Stomach (tissue), 8 donors: ENCODE measurements at regions not wholly inside any gene's neighbourhood (a gene's known extent, or its start where the extent isn't known, plus 50 kb on each side); places are given as distances from the start of the nearest gene placed in this dataset.
A peak's percentile ranks its signal among the peaks of the same experiment; 100 is the strongest.

Source experiments
- DNase-seq, 2 donors: peaks; one replicate each; pipeline versions ENCODE4 v3.0.0 to v3.0.0-alpha.2; 2013 to 2019
- H3K27ac ChIP-seq, 5 donors: fragments of 200-600 bp in 4 of 5; sonication (generic) in 4 of 5; one replicate each; pipeline ENCODE4 v1.5.1; 2013 to 2019; ENCODE audit warnings: mild to moderate bottlenecking in 1 of 5, moderate library complexity in 1 of 5
- H3K27me3 ChIP-seq, 3 donors: fragments of 200-600 bp; sonication (generic); one replicate each; pipeline ENCODE4 v1.5.1; 2017 to 2019; ENCODE audit warnings: mixed run types in 1 of 3
- H3K36me3 ChIP-seq, 4 donors: fragments of 200-600 bp; sonication (generic); 1 replicate in 3 of 4; 2 replicates in 1 of 4; pipeline ENCODE4 v1.5.1; 2016 to 2019
- H3K4me1 ChIP-seq, 4 donors: fragments of 200-600 bp; sonication (generic); one replicate each; pipeline ENCODE4 v1.5.1; 2016 to 2019
- H3K4me3 ChIP-seq, 4 donors: fragments of 200-600 bp; sonication (generic) in 3 of 4; one replicate each; pipeline ENCODE4 v1.5.1; 2016 to 2019; ENCODE audit warnings: mild to moderate bottlenecking in 1 of 4
- H3K9me3 ChIP-seq, 4 donors: fragments of 200-600 bp; sonication (generic); one replicate each; pipeline ENCODE4 v1.5.1; 2016 to 2019
- CTCF ChIP-seq, 7 experiments: fragments of 450-650 bp in 4 of 7; fragments of 200-600 bp in 3 of 7; sonication (generic) in 3 of 7; IDR thresholded peaks; one replicate each; pipeline ENCODE4 v1.5.1; 2016 to 2019; ENCODE audit warnings: antibody characterized with exemption in 7 of 7, control low read depth in 2 of 7, mild to moderate bottlenecking in 1 of 7
- EP300 ChIP-seq: sonication (generic); formaldehyde crosslinking; IDR thresholded peaks from one replicate; pipeline ENCODE4 v1.6.1; 2017; ENCODE audit warnings: antibody characterized with exemption
- POLR2A ChIP-seq, 4 donors: fragments of 450-650 bp; IDR thresholded peaks; one replicate each; pipeline ENCODE4 v1.6.1; 2016; ENCODE audit warnings: antibody characterized with exemption in 4 of 4, control low read depth in 2 of 4, mild to moderate bottlenecking in 1 of 4, moderate library complexity in 1 of 4
- POLR2AphosphoS5 ChIP-seq, 3 donors: sonication (generic); formaldehyde crosslinking; IDR thresholded peaks; one replicate each; pipeline ENCODE4 v1.6.1; 2016; ENCODE audit warnings: antibody characterized with exemption in 3 of 3
- WGBS, 5 donors: extraction: QIAGEN DNeasy Blood & Tissue Kit in 3 of 5; methylation state at CpG; one replicate each; pipeline versions ENCODE4 v1.1.5 to v1.1.7; 2013 to 2018; 5-methylcytosine and 5-hydroxymethylcytosine counted together
- intact Hi-C: fragments of 100-400 bp; cut with DNase I; formaldehyde crosslinking; loops from one replicate; pipeline ENCODE4 v1.15.1; 2023; ENCODE audit warnings: low total_unique reads
- donor health status: healthy with polysubstance abuse.
- donor health status: Bipolar disorder and iron deficiency.
- donor health status: healthy.

GRCh38 chr20:11721411-11721810, 196.3 kb upstream of the BTBD3 start:
- intact Hi-C loops = no loop called here
- no peaks in the 10 kb centered on the region for H3K9me3 ChIP-seq
- TF ChIP-seq CTCF (IDR thresholded peaks at IDR 0.05) (no peak), POLR2AphosphoS5 (IDR thresholded peaks at IDR 0.05) (no peak), POLR2A (IDR thresholded peaks at IDR 0.05) (no peak), EP300 (no peak)
- 79 to 85% (median 83%) methylated on average over 2 of the region's 2 CpGs for WGBS, 5 donors
- no peak overlapping the region for H3K27ac ChIP-seq
- H3K27me3 ChIP-seq = no peaks in the 10 kb centered on the region
- H3K4me1 ChIP-seq = no peaks in the 10 kb centered on the region
- H3K36me3 ChIP-seq = no peaks in the 10 kb centered on the region
- no peak for DNase-seq
- no peak overlapping the region for H3K4me3 ChIP-seq

GRCh38 chr20:11724097-11724496, 193.6 kb upstream of the BTBD3 start:
- no peak overlapping the region for H3K27ac ChIP-seq
- H3K27me3 ChIP-seq = no peaks in the 10 kb centered on the region
- H3K9me3 ChIP-seq = no peaks in the 10 kb centered on the region
- WGBS, 5 donors = 55 to 69% (median 58%) methylated on average over 3 of the region's 3 CpGs
- H3K36me3 ChIP-seq = no peaks in the 10 kb centered on the region
- intact Hi-C loops = no loop called here
- no peaks in the 10 kb centered on the region for H3K4me1 ChIP-seq
- no peak for DNase-seq
- no peak overlapping the region for H3K4me3 ChIP-seq
- TF ChIP-seq POLR2A (IDR thresholded peaks at IDR 0.05) (no peak), CTCF (IDR thresholded peaks at IDR 0.05) (no peak), EP300 (no peak), POLR2AphosphoS5 (IDR thresholded peaks at IDR 0.05) (no peak)

- intact Hi-C loops = no loop called here
- Histone ChIP-seq H3K4me3 (no peak overlapping the region), H3K36me3 (no peaks in the 10 kb centered on the region), H3K9me3 (no peaks in the 10 kb centered on the region), H3K27me3 (no peaks in the 10 kb centered on the region), H3K4me1 (no peaks in the 10 kb centered on the region), H3K27ac (no peak overlapping the region)
- TF ChIP-seq EP300 = no peak
- DNase-seq = peak in 1 of 2 donors; percentile 19
- 57 to 65% (median 58%) methylated on average over 3 of the region's 3 CpGs for WGBS, 5 donors
Observed at GRCh38 chr20:11726026-11726425, 191.7 kb upstream of the BTBD3 start.

GRCh38 chr20:11727708-11728107, 190.0 kb upstream of the BTBD3 start:
- intact Hi-C loops = no loop called here
- 67 to 100% (median 85%) methylated on average over 1 of the region's 1 CpG for WGBS, 5 donors
- no peak overlapping the region for H3K27ac ChIP-seq
- H3K27me3 ChIP-seq = no peaks in the 10 kb centered on the region
- no peak overlapping the region for H3K4me3 ChIP-seq
- H3K4me1 ChIP-seq = no peaks in the 10 kb centered on the region
- no peaks in the 10 kb centered on the region for H3K9me3 ChIP-seq
- no peak for DNase-seq
- TF ChIP-seq EP300 = no peak
- TF ChIP-seq CTCF (IDR thresholded peaks at IDR 0.05) = no peak
- no peak for TF ChIP-seq POLR2A (IDR thresholded peaks at IDR 0.05)
- TF ChIP-seq POLR2AphosphoS5 (IDR thresholded peaks at IDR 0.05) = no peak
- H3K36me3 ChIP-seq = no peaks in the 10 kb centered on the region

GRCh38 chr20:11728937-11729336, 188.8 kb upstream of the BTBD3 start:
- intact Hi-C loops = no loop called here
- Histone ChIP-seq H3K9me3 (no peaks in the 10 kb centered on the region), H3K27me3 (no peaks in the 10 kb centered on the region), H3K4me1 (no peaks in the 10 kb centered on the region), H3K4me3 (no peak overlapping the region), H3K27ac (no peak overlapping the region), H3K36me3 (no peaks in the 10 kb centered on the region)
- WGBS, 5 donors = 24 to 58% (median 49%) methylated on average over 2 of the region's 2 CpGs
- TF ChIP-seq EP300 (no peak), POLR2AphosphoS5 (IDR thresholded peaks at IDR 0.05) (no peak), CTCF (IDR thresholded peaks at IDR 0.05) (no peak), POLR2A (IDR thresholded peaks at IDR 0.05) (no peak)
- no peak for DNase-seq
